ENCODE measurements at regions not wholly inside any gene's neighbourhood (a gene's known extent, or its start where the extent isn't known, plus 50 kb on each side); places are given as distances from the start of the nearest gene placed in this dataset.

GRCh38 chr5:157930710-157931109 lies 71.8 kb upstream of the CLINT1 start:
- TF ChIP-seq CTCF (IDR thresholded peaks at IDR 0.05; ENCODE audit: insufficient read depth, low read length) = no peak
- no peak for TF ChIP-seq SPI1 (IDR thresholded peaks at IDR 0.05; ENCODE audit: borderline replicate concordance, low read depth)
- no peak for TF ChIP-seq POLR2AphosphoS5 (IDR thresholded peaks at IDR 0.05; ENCODE audit: low read depth)
- no peak for TF ChIP-seq REST (IDR thresholded peaks at IDR 0.05; ENCODE audit: insufficient replicate concordance, low read depth)

All from HL-60 (cell line).